MG63 (cell line): ENCODE measurements at regions not wholly inside any gene's neighbourhood (a gene's known extent, or its start where the extent isn't known, plus 50 kb on each side); places are given as distances from the start of the nearest gene placed in this dataset.
A peak's percentile ranks its signal among the peaks of the same experiment; 100 is the strongest.
"Not testable (repeated sequence)": the region's sequence is repeated elsewhere in the genome, so short reads cannot be mapped to it uniquely, and the experiment has no call there.

ENCODE experiments used
- DNase-seq: peaks from one replicate; pipeline ENCODE4 v3.0.0-alpha.2; 2020
- H3K27me3 ChIP-seq: fragments of 250-450 bp; sonication (Bioruptor Pico); 2 replicates; pipeline ENCODE4 v1.5.1; 2020; ENCODE audit warnings: mild to moderate bottlenecking, moderate library complexity
- H3K36me3 ChIP-seq: fragments of 250-450 bp; sonication (Bioruptor Pico); 2 replicates; pipeline ENCODE4 v1.5.1; 2020; ENCODE audit warnings: mild to moderate bottlenecking, moderate library complexity
- H3K4me3 ChIP-seq: fragments of 250-450 bp; sonication (Bioruptor Pico); 2 replicates; pipeline ENCODE4 v1.5.1; 2020; ENCODE audit warnings: mild to moderate bottlenecking, moderate library complexity
- H3K9me3 ChIP-seq: fragments of 250-450 bp; sonication (Bioruptor Pico); 2 replicates; pipeline ENCODE4 v1.5.1; 2020; ENCODE audit warnings: mild to moderate bottlenecking, moderate library complexity

DNA sequence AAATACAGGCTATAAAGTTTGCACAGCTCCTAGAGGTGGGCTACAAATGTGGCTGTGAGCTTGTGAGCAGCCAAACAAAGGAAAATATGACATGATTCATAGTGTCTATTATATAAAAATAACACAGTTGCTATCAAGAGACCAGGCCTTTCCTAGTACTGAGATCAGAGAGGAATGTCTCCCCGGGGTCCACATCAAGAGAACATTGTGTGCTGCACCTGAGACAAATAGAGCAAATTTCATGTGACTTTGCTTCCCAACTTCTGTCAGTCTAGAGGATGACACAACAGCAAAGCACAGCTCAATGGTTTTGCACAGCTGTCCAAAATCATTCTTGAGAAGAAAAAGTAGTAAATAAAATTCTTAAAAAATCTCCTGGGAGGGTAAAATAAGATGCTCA lies 297.5 kb upstream of the PRKD1 start:
- H3K9me3 ChIP-seq = no peaks in the 10 kb centered on the region
- H3K27me3 ChIP-seq = no peaks in the 10 kb centered on the region
- H3K36me3 ChIP-seq = no peaks in the 10 kb centered on the region
- DNase-seq = no peak
- H3K4me3 ChIP-seq = no peak overlapping the region

DNA sequence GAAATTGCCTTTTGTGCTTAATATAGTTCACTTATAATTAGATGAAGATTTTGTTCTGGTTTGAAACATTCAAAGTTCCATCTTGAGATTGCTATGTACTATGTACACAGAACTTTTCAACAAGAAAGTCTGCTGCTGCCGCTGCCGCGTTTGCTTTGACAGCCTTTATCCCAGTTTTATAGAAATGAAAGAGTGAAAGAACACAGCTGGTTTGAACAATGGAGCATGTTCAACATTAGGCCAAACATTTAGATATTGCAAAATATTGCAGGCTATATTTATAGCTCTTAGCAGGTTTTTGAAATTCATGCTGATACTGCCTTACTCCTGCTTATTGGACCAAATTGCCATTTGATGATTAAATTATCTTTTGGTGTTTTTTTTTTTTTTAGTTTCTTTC lies 299.8 kb upstream of the PRKD1 start:
- Histone ChIP-seq H3K4me3 (no peak overlapping the region), H3K36me3 (no peaks in the 10 kb centered on the region), H3K27me3 (no peaks in the 10 kb centered on the region), H3K9me3 (no peaks in the 10 kb centered on the region)
- no peak for DNase-seq

DNA sequence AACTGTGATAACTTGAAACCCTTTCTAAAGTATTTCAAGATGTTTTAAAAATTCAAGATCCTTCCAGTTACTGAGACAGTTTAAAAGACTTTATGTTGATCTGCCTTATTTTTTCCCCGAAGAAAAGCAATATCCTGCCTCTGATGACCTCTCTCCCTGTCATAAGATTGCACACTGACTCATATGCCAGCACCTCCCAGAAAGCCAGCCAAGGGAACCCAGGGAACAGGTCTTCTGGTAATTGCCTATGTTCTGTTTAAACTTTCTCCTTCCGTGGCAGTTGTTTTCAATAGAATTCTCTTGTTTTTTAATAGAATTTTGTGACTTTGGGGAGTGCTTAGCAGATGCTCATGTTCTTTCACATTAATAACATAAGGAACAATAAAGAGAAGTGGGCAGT lies 300.2 kb upstream of the PRKD1 start:
- no peaks in the 10 kb centered on the region for H3K9me3 ChIP-seq
- H3K27me3 ChIP-seq = no peaks in the 10 kb centered on the region
- H3K4me3 ChIP-seq = no peak overlapping the region
- peak; percentile 59 for DNase-seq
- no peaks in the 10 kb centered on the region for H3K36me3 ChIP-seq

DNA sequence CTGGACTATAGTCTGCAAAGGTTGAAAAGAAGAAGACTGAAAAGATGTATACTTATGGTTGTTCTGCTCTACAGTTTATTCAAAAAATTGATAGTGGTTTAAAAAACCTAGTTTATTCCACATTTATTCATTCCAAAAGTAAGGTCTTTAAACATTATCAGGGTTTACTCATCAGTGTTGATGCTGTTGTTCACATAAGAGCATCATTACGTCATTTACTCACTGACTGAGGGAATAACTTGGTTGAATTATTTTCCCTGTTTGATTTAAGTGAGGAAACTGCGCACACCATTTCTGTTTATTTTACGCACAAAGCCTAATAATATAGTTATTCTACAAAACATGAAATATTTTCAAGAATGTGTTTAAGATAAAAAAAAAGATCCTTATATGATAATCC lies 303.1 kb upstream of the PRKD1 start:
- H3K4me3 ChIP-seq = no peak overlapping the region
- H3K27me3 ChIP-seq = no peaks in the 10 kb centered on the region
- no peaks in the 10 kb centered on the region for H3K9me3 ChIP-seq
- no peak for DNase-seq
- no peaks in the 10 kb centered on the region for H3K36me3 ChIP-seq

DNA sequence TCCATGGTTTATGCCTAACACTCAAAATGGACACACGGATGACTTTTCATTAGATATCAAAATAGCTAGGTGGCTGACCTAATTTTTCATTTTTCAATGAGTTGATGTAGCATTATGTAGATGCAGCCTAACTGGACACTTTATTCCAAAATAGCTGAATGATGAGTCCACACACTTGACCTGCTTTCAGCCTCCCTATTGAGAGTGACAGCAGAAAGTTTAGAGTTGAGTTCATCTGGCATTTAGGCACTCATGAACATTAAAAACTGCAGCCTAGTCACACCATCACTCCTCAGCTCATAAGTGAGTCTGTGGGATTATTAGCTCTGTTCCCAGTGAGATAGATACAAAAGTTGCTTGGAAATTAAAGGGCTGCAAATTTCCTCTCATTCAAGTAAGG lies 307.3 kb upstream of the PRKD1 start:
- Histone ChIP-seq H3K4me3 (no peak overlapping the region), H3K27me3 (no peaks in the 10 kb centered on the region), H3K9me3 (no peaks in the 10 kb centered on the region), H3K36me3 (no peaks in the 10 kb centered on the region)
- no peak for DNase-seq

- Histone ChIP-seq H3K4me3 (no peak overlapping the region), H3K36me3 (no peaks in the 10 kb centered on the region), H3K9me3 (no peaks in the 10 kb centered on the region), H3K27me3 (no peaks in the 10 kb centered on the region)
- no peak for DNase-seq
Observed at GRCh38 chr14:30235485-30235884, 307.8 kb upstream of the PRKD1 start.

GRCh38 chr14:30238936-30239335 lies 311.3 kb upstream of the PRKD1 start:
- Histone ChIP-seq H3K9me3 (no peaks in the 10 kb centered on the region), H3K36me3 (no peaks in the 10 kb centered on the region), H3K4me3 (no peak overlapping the region), H3K27me3 (no peaks in the 10 kb centered on the region)
- DNase-seq = no peak

GRCh38 chr14:30240018-30240417 lies 312.4 kb upstream of the PRKD1 start:
- Histone ChIP-seq H3K4me3 (no peak overlapping the region), H3K36me3 (no peaks in the 10 kb centered on the region), H3K27me3 (no peaks in the 10 kb centered on the region), H3K9me3 (no peaks in the 10 kb centered on the region)
- DNase-seq = no peak

DNA sequence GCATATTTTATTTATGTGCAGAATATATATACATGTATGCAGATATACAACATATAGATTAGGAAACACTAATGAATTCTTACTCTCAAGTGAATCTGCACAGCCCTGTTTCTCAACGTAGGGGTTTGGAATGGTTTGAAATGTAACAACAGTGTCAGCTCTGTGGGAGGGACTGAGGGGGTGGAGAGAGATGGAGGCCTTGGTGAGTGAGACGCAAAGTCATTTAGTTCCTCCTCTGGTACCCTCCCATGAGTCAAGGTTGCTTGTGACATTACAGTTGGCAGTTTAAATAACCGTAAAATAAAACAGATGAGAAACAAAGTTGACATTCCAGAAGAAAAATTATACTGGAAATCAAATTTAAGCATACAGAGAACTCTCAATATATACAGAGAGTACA lies 313.0 kb upstream of the PRKD1 start:
- Histone ChIP-seq H3K9me3 (no peaks in the 10 kb centered on the region), H3K27me3 (no peaks in the 10 kb centered on the region), H3K4me3 (no peak overlapping the region), H3K36me3 (no peaks in the 10 kb centered on the region)
- DNase-seq = no peak

DNA sequence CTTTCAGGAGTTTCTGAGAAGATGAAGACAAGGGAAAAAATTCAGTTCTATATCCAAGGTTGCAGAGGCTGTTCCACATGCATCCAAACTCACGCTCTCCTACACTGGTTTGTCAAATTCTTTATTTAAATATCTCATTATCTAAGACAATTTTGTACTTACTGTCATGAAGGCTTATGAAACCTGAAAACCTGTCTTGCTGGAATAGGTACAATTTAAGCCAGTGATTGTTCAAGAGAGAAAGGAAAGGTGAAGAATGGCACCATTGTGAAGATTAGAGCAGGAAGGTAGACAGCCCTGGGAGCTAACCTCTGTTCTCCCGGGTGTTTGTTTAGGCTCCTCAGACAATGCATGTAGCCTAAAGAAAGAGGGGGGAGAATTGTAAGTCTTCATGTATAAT lies 315.1 kb upstream of the PRKD1 start:
- Histone ChIP-seq H3K9me3 (no peaks in the 10 kb centered on the region), H3K27me3 (no peaks in the 10 kb centered on the region), H3K36me3 (no peaks in the 10 kb centered on the region), H3K4me3 (no peak overlapping the region)
- DNase-seq = no peak

- no peaks in the 10 kb centered on the region for H3K27me3 ChIP-seq
- DNase-seq = no peak
- no peaks in the 10 kb centered on the region for H3K36me3 ChIP-seq
- no peak overlapping the region for H3K4me3 ChIP-seq
- no peaks in the 10 kb centered on the region for H3K9me3 ChIP-seq
Observed at GRCh38 chr14:30243207-30243606, 315.6 kb upstream of the PRKD1 start.

- peak; percentile 26 for DNase-seq
- H3K36me3 ChIP-seq = no peaks in the 10 kb centered on the region
- no peak overlapping the region for H3K4me3 ChIP-seq
- H3K27me3 ChIP-seq = no peaks in the 10 kb centered on the region
- H3K9me3 ChIP-seq = no peaks in the 10 kb centered on the region
Observed at GRCh38 chr14:30243805-30244204, 315.2 kb upstream of the G2E3 start.

GRCh38 chr14:30244348-30244747 lies 314.6 kb upstream of the G2E3 start:
- H3K27me3 ChIP-seq, H3K4me3 ChIP-seq, H3K9me3 ChIP-seq, H3K36me3 ChIP-seq: not testable (repeated sequence)
- peak; percentile 76 for DNase-seq

GRCh38 chr14:30251017-30251416 lies 307.9 kb upstream of the G2E3 start:
- Histone ChIP-seq H3K9me3 (no peaks in the 10 kb centered on the region), H3K4me3 (no peak overlapping the region), H3K27me3 (no peaks in the 10 kb centered on the region), H3K36me3 (no peaks in the 10 kb centered on the region)
- no peak for DNase-seq

DNA sequence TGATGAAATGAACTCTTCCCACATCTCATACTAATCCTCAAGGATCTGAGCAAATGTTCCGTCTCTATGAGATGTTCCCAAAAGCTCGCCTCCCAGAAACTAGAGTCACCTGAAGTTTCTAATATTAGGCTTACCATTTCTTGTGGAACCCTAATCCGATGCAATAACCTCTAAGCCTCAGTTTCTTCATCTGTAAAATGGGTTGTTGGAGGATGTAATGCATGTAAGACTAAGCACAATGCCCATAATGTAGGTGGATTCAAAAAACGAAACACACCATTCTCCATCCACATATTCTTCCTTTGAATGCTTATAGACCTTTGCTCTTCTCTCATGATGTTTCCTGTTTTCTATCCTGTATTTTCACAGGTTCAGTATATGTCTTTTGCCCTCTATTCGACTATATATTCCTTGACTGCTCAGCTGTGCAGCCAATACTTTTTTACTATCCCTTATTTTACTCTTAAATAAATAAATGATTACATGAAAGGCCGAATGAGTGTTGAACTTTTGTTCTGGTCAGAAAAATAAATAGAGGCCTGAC lies 307.3 kb upstream of the G2E3 start:
- Histone ChIP-seq H3K36me3 (no peaks in the 10 kb centered on the region), H3K4me3 (no peak overlapping the region), H3K27me3 (no peaks in the 10 kb centered on the region), H3K9me3 (no peaks in the 10 kb centered on the region)
- DNase-seq = no peak

GRCh38 chr14:30252151-30252550 lies 306.8 kb upstream of the G2E3 start:
- no peak for DNase-seq
- Histone ChIP-seq H3K36me3 (no peaks in the 10 kb centered on the region), H3K4me3 (no peak overlapping the region), H3K9me3 (no peaks in the 10 kb centered on the region), H3K27me3 (no peaks in the 10 kb centered on the region)

DNA sequence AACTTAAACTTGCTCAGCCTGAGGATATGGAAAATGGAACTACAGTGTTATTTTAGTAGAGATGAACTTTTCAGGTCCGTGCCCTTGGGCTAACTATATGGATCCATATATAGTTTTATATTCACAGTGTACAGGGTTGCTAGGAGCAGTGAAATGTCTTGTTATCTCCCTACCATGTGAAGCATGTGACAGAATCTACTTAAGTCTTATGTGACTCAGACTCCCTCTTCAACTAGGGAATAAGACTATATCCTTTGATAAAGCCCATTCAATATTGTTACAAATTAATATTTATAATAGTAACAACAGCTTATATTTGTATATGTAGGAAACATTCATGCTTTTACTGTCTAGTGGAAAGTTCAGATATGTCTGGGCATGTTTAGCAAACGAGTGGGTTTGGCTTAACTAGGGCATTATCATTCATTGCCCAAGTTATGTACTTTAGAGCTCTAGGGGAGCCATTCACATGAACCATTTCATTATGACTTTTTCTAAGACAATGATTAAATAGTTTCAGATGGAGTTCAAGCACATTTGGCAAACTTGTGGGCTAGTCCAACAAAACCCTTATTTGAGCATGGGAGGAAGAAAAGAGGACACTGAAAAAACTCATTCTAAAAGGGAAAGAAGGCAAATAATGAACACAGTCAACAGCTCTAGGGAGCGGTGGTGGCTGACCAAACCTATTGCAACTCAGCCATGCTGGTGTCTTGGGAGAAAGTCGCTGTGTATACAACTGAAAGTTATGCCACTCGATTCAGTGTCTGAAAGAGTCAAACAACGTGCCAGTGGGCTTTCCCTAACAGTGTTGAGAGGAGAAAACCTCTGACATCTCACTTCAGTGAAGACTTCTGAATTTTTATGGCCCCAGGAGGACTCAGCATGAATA lies 305.9 kb upstream of the G2E3 start:
- no peaks in the 10 kb centered on the region for H3K36me3 ChIP-seq
- H3K4me3 ChIP-seq = no peak overlapping the region
- no peak for DNase-seq
- H3K27me3 ChIP-seq = no peaks in the 10 kb centered on the region
- H3K9me3 ChIP-seq = no peaks in the 10 kb centered on the region

- H3K27me3 ChIP-seq = no peaks in the 10 kb centered on the region
- H3K9me3 ChIP-seq = no peaks in the 10 kb centered on the region
- H3K4me3 ChIP-seq = no peak overlapping the region
- DNase-seq = no peak
- H3K36me3 ChIP-seq = no peaks in the 10 kb centered on the region
Observed at GRCh38 chr14:30256627-30257026, 302.3 kb upstream of the G2E3 start.
